K562 (cell line): ENCODE measurements at regions not wholly inside any gene's neighbourhood (a gene's known extent, or its start where the extent isn't known, plus 50 kb on each side); places are given as distances from the start of the nearest gene placed in this dataset.

ENCODE experiments used
- ATAC-seq: fragments of 200-7000 bp; cut with Tn5 transposase; 3 replicates; pipeline ENCODE4 v1.9.1; 2020; ENCODE audit warnings: moderate library complexity
- BruUV-seq: library from RNA; stranded (reverse); fragments of 400-500 nt; replicated peaks from 2 replicates; lab custom pipeline; 2021; lab: Mats Ljungman, UMichigan
- CTCF ChIA-PET: fragments of 300-600 bp; formaldehyde crosslinking; extraction: SDS; loops from one replicate; lab custom pipeline; 2021; ENCODE audit warnings: low intra/inter-chr PET ratio; lab: Yijun Ruan, JAX
- POLR2A ChIA-PET: fragments of 300-600, 350-650 bp; sonication (Branson Sonifier 250); formaldehyde crosslinking; extraction: SDS; loops from one replicate; lab custom pipeline; 2021; ENCODE audit warnings: antibody characterized with exemption, inconsistent platforms; lab: Yijun Ruan, JAX
- DNase-seq, 4 experiments: peaks; one replicate each; pipeline versions ENCODE4 v3.0.0 to v3.0.0-alpha.2; 2011 to 2018; ENCODE audit warnings: low spot score in 3 of 4, mixed read lengths in 3 of 4; ENCODE audit errors: extremely low read depth in 1 of 4
- FAIRE-seq: peaks from 2 replicates; lab custom pipeline; 2011; peaks lifted over from hg19 to GRCh38; lab: Jason Lieb, UNC
- H2AFZ ChIP-seq: 2 replicates; pipeline ENCODE4 v1.6.0; 2011; ENCODE audit warnings: low read depth, low read length, control low read depth, inconsistent platforms
- H3K27ac ChIP-seq: fragments of 200-600 bp; 3 replicates; pipeline ENCODE4 v1.8.0; 2011; ENCODE audit warnings: low read depth, mild to moderate bottlenecking, control low read depth, inconsistent platforms, low read length, moderate library complexity, mixed read lengths; ENCODE audit errors: extremely low read depth
- H3K27me3 ChIP-seq, 2 experiments: fragments of 300-600 bp in 1 of 2; 2 replicates in 1 of 2; 3 replicates in 1 of 2; pipeline versions ENCODE4 v1.6.0 to v1.8.0; 2011; ENCODE audit warnings: inconsistent platforms in 2 of 2, low read length in 2 of 2, mild to moderate bottlenecking in 1 of 2, mixed read lengths in 1 of 2, moderate library complexity in 1 of 2; ENCODE audit not compliant: control insufficient read depth in 2 of 2, insufficient read depth in 2 of 2
- H3K36me3 ChIP-seq: fragments of 300-600 bp; 3 replicates; pipeline ENCODE4 v1.8.0; 2011; ENCODE audit warnings: mild to moderate bottlenecking, low read length, inconsistent platforms; ENCODE audit not compliant: control insufficient read depth, insufficient read depth
- H3K4me1 ChIP-seq, 2 experiments: fragments of 200-600 bp in 1 of 2; replicated peaks in 1 of 2; 2 replicates in 1 of 2; 3 replicates in 1 of 2; pipeline versions ENCODE4 v1.5.1 to v1.8.0; 2011; ENCODE audit warnings: inconsistent platforms in 2 of 2, low read length in 2 of 2, mild to moderate bottlenecking in 1 of 2, mixed read lengths in 1 of 2, moderate library complexity in 1 of 2; ENCODE audit not compliant: control insufficient read depth in 2 of 2, insufficient read depth in 2 of 2
- H3K4me2 ChIP-seq: 2 replicates; pipeline ENCODE4 v1.6.1; 2011; ENCODE audit warnings: low read length, control low read depth, inconsistent platforms, mixed read lengths; ENCODE audit not compliant: insufficient read depth
- H3K4me3 ChIP-seq: fragments of 200-600 bp; sonication (generic), shearing (Covaris generic); 2 replicates; pipeline ENCODE4 v1.5.1; 2016; ENCODE audit warnings: control low read depth, inconsistent platforms
- H3K79me2 ChIP-seq: fragments of 200-600 bp; 3 replicates; pipeline ENCODE4 v1.8.0; 2011; ENCODE audit warnings: low read length, inconsistent platforms; ENCODE audit not compliant: control insufficient read depth, insufficient read depth
- H3K9ac ChIP-seq, 2 experiments: 2 replicates each; pipeline versions ENCODE4 v1.6.0 to v1.6.1; 2011; ENCODE audit warnings: low read depth in 2 of 2, low read length in 2 of 2, control low read depth in 1 of 2, inconsistent platforms in 1 of 2, mild to moderate bottlenecking in 1 of 2, mixed read lengths in 1 of 2; ENCODE audit not compliant: insufficient read depth in 1 of 2
- H3K9me1 ChIP-seq: one replicate; pipeline ENCODE4 v1.6.0; 2011; ENCODE audit warnings: inconsistent platforms, mild to moderate bottlenecking, low read length, moderate library complexity; ENCODE audit not compliant: control insufficient read depth, insufficient read depth
- H3K9me3 ChIP-seq: replicated peaks from 2 replicates; pipeline ENCODE4 v1.5.1; 2011; ENCODE audit warnings: low read depth, low read length, inconsistent platforms; ENCODE audit not compliant: control insufficient read depth, insufficient read depth
- H4K20me1 ChIP-seq: replicated peaks from 2 replicates; pipeline ENCODE4 v1.6.1; 2011; ENCODE audit warnings: low read length, inconsistent platforms, mixed read lengths; ENCODE audit not compliant: control insufficient read depth, insufficient read depth
- ATF7 ChIP-seq: fragments of 450-650 bp; IDR thresholded peaks from 2 replicates; pipeline ENCODE4 v1.7.1; 2014; ENCODE audit warnings: mild to moderate bottlenecking, moderate library complexity
- EWSR1 ChIP-seq: fragments of 450-650 bp; IDR thresholded peaks from 2 replicates; pipeline ENCODE4 v1.6.1; 2018; ENCODE audit warnings: borderline replicate concordance, mild to moderate bottlenecking, low read depth, moderate library complexity; ENCODE audit not compliant: partially characterized antibody
- EZH2 ChIP-seq: IDR thresholded peaks from 2 replicates; pipeline ENCODE4 v1.6.1; 2012; ENCODE audit warnings: low read depth, mild to moderate bottlenecking, inconsistent platforms, low read length, borderline replicate concordance
- KDM2B ChIP-seq: fragments of 250-450 bp; sonication (Bioruptor Pico); IDR thresholded peaks from 2 replicates; pipeline ENCODE4 v1.8.0; 2021; ENCODE audit warnings: mild to moderate bottlenecking, moderate library complexity
- POLR2AphosphoS2 ChIP-seq: IDR thresholded peaks from 2 replicates; pipeline ENCODE4 v1.6.1; 2012; ENCODE audit warnings: low read length, improper control_type of control experiment
- RREB1 ChIP-seq: fragments of 250-450 bp; sonication (Bioruptor Pico); IDR thresholded peaks from 2 replicates; pipeline ENCODE4 v1.4.0; 2020
- SMARCE1 ChIP-seq: fragments of 450-650 bp; IDR thresholded peaks from 2 replicates; pipeline ENCODE4 v1.7.1; 2016; ENCODE audit warnings: mild to moderate bottlenecking
- TAF7 ChIP-seq: fragments of 450-650 bp; IDR thresholded peaks from 2 replicates; pipeline ENCODE4 v1.6.1; 2016; ENCODE audit warnings: missing genetic modification characterization, missing compliant biosample characterization
- WGBS: fragments of 100-300 bp; shearing (Covaris generic); methylation state at CpG from one replicate; pipeline ENCODE4 v1.1.6; 2016; ENCODE audit warnings: low coverage, mixed read lengths; ENCODE audit not compliant: insufficient coverage; ENCODE audit errors: missing lambda C conversion rate; 5-methylcytosine and 5-hydroxymethylcytosine counted together
- in situ Hi-C: fragments of 300-500 bp; cut with MboI; formaldehyde crosslinking; loops from 4 replicates; pipeline ENCODE4 v1.15.0; 2018; ENCODE audit warnings: inconsistent platforms, mixed read lengths
- intact Hi-C: fragments of 100-400 bp; cut with micrococcal nuclease; formaldehyde crosslinking; loops from 2 replicates; pipeline ENCODE4 v1.14.2; 2022
- TF ChIP-seq, protein P1 (sequence below), 2 experiments: IDR thresholded peaks; 2 replicates each; pipeline ENCODE4 v1.6.1; 2011; ENCODE audit warnings: borderline replicate concordance in 1 of 2, control low read depth in 1 of 2, low read depth in 1 of 2, low read length in 1 of 2, mild to moderate bottlenecking in 1 of 2, mixed read lengths in 1 of 2, moderate library complexity in 1 of 2; ENCODE audit not compliant: insufficient read depth in 1 of 2, insufficient read length in 1 of 2, poor library complexity in 1 of 2, severe bottlenecking in 1 of 2; ENCODE audit errors: extremely low read depth in 1 of 2
- TF ChIP-seq, protein P2 (sequence below): fragments of 250-450 bp; sonication (Bioruptor Pico); IDR thresholded peaks from 2 replicates; pipeline ENCODE4 v1.8.0; 2022; ENCODE audit warnings: inconsistent platforms

GRCh38 chr21:41678924-41679318 is 87.9 kb downstream of the RIPK4 start (continued):
- TF ChIP-seq EZH2, result no peak
- TF ChIP-seq POLR2AphosphoS2, result no peak
- TF ChIP-seq SMARCE1, result no peak
- peak; percentile 99 for TF ChIP-seq ATF7
- TF ChIP-seq KDM2B (CRISPR knock-in tag), result no peak
- TF ChIP-seq, protein P1, sequence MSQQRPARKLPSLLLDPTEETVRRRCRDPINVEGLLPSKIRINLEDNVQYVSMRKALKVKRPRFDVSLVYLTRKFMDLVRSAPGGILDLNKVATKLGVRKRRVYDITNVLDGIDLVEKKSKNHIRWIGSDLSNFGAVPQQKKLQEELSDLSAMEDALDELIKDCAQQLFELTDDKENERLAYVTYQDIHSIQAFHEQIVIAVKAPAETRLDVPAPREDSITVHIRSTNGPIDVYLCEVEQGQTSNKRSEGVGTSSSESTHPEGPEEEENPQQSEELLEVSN (IDR thresholded peaks at IDR 0.05; ENCODE audit: borderline replicate concordance in 1 of 2, extremely low read depth in 1 of 2, insufficient read depth in 1 of 2, insufficient read length in 1 of 2, low read depth in 1 of 2, low read length in 1 of 2, poor library complexity in 1 of 2, severe bottlenecking in 1 of 2), result peak in 1 of 2 experiments; percentile 32
- TF ChIP-seq, all 486 proteins: peak for 23

DNA sequence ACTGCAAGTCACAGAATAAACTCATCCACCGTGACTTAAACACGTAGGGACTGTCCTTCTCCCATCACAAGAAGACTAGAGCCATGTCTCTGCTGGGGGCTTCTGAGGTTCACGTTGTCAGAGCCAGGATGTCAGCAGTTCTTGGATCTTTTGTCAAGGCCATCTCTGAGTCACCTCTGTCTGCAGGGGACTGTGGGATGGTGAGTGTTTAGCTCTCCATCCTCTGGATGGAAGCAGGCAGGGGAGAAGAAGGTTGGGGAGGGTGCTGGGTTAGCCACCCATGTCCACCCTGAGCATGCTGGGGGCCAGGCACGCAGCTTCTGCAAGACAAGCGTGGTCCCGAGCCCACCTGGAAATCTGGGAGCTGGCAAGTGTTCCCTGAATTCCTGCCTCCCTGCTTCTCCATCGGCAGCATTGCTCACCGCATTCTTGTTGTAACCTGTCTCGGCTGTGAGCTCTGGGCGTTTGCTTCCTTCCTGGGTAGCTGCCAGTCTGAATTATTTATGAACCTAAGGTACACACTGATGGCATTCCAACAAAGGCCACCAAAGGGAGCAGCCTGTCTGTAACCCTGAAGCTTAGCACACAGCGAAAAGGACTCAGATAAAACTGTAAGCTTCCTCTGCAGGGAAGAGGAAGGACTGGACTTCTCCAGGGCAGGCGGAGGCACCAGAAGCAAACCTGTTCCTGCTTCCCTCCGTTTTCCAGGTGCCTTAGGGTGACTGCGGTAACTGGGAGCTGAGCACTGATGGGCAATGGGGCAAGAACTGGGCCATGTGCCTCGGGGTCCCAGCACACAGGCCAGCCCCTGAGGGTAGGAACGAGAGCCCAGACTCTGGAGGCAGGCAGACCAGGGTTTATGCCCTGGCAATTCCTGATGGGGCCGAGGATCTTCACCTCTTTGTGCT is 88.6 kb downstream of the RIPK4 start:
- intact Hi-C loops, result no loop called here
- Histone ChIP-seq H3K27ac (no peak overlapping the region), H2AFZ (peak overlapping the region; percentile 71), H3K9me1 (no peaks in the 10 kb centered on the region), H3K79me2 (no peaks in the 10 kb centered on the region), H4K20me1 (0 out of 2 replicates have a peak, but pooled peaks cover 3% of the 10 kb centered on the region), H3K27me3 (peaks cover 51 to 67% of the 10 kb centered on the region in 2 experiments), H3K9me3 (no peaks in the 10 kb centered on the region), H3K4me3 (no peak overlapping the region), H3K4me2 (peak overlapping the region; percentile 67; the same call in 1 of the 2 replicates), H3K36me3 (no peaks in the 10 kb centered on the region), H3K4me1 (peaks cover 0 to 10% of the 10 kb centered on the region in 2 experiments; a peak in 4 of 5 replicates), H3K9ac (peak overlapping the region in 1 of 2 experiments; percentile 85; a peak in 2 of 4 replicates)
- TF ChIP-seq, protein P2, sequence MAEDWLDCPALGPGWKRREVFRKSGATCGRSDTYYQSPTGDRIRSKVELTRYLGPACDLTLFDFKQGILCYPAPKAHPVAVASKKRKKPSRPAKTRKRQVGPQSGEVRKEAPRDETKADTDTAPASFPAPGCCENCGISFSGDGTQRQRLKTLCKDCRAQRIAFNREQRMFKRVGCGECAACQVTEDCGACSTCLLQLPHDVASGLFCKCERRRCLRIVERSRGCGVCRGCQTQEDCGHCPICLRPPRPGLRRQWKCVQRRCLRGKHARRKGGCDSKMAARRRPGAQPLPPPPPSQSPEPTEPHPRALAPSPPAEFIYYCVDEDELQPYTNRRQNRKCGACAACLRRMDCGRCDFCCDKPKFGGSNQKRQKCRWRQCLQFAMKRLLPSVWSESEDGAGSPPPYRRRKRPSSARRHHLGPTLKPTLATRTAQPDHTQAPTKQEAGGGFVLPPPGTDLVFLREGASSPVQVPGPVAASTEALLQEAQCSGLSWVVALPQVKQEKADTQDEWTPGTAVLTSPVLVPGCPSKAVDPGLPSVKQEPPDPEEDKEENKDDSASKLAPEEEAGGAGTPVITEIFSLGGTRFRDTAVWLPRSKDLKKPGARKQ, result no peak
- TF ChIP-seq TAF7 (tag) (no peak), EWSR1 (no peak), RREB1 (CRISPR knock-in tag) (no peak)
- peak; percentile 16; the same call in 2 of the 3 replicates for ATAC-seq
- no peak for DNase-seq
- no peak for FAIRE-seq
- POLR2A ChIA-PET, result interaction anchor here (0.5 to 0.9 kb wide), 6 partner anchors 55 to 875 kb away, joined by 3 to 5 read pairs (median 3); no protein-coding TSS in a partner anchor
- WGBS, result 5% methylated on average over 17 of the region's 17 CpGs
- in situ Hi-C loops, result no loop called here
- BruUV-seq, result no TSS peak
- CTCF ChIA-PET, result no interaction called here
